GM12878 (cell line): ENCODE measurements at regions not wholly inside any gene's neighbourhood (a gene's known extent, or its start where the extent isn't known, plus 50 kb on each side); places are given as distances from the start of the nearest gene placed in this dataset.

ENCODE experiments used
- LARP7 ChIP-seq: fragments of 450-650 bp; IDR thresholded peaks from 2 replicates; pipeline ENCODE4 v1.6.1; 2017; ENCODE audit warnings: mild to moderate bottlenecking
- NR2C1 ChIP-seq: fragments of 450-650 bp; IDR thresholded peaks from 2 replicates; pipeline ENCODE4 v1.6.1; 2017; ENCODE audit warnings: antibody characterized with exemption, mild to moderate bottlenecking, moderate library complexity
- TCF7 ChIP-seq: IDR thresholded peaks from 2 replicates; pipeline ENCODE4 v1.6.1; 2014; ENCODE audit warnings: antibody characterized with exemption, borderline replicate concordance
- TF ChIP-seq, protein P1 (sequence below): IDR thresholded peaks from 2 replicates; pipeline ENCODE4 v1.6.1; 2012; ENCODE audit warnings: improper control_type of control experiment, low read depth, low read length; ENCODE audit not compliant: insufficient replicate concordance
- TF ChIP-seq, protein P2 (sequence below): fragments of 150-350 bp; IDR thresholded peaks from 2 replicates; pipeline ENCODE4 v1.6.1; 2014; ENCODE audit warnings: mild to moderate bottlenecking, low read depth, low read length
- TF ChIP-seq, protein P3 (sequence below): fragments of 450-650 bp; IDR thresholded peaks from 2 replicates; pipeline ENCODE4 v1.6.1; 2017; ENCODE audit warnings: borderline replicate concordance

DNA sequence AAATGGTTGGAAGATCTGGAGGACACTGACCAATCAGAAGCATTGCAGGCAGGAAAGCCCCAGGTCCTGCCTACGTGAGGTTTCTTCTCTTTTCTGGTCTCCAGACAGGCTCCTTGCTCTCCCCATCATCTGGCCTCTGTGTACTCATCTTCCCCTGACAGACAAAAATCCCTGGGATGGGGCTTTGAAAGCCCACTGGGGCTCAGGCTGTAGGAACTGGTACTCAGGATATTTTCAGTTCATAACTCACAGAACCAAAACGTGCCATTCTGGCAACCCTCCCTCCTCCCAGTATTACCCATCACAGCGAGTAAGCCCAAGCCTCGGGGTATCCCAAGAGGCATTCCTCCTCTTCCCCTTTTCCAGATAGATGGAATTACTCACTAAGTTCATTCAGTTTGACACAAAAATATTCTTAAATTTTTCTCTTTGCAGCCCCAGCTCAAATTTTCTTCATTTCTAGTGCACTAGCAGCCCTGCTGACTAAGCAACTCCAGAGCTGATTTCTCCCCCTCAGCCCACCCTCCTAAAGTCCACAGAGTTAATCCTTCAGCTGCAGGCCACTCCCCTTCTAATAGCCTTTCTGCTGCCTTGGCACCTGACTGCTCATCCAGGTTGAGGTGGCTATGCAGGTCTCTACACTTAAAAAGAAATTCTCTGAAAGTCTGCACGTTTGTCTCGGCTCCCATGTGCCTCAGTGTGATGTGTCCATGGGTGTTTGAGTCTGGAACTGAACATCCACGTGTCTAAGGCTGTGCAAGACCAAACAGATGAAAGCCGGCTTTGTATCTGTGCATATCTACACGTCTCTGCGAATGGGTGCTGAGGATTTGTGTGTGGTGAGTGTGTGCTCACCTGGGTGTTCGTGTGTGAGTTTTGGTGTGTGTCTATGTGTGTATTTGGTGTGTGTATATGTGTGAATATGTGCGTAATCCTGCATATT lies 331.4 kb downstream of the CCSER2 start (continued):
- TF ChIP-seq, protein P1, sequence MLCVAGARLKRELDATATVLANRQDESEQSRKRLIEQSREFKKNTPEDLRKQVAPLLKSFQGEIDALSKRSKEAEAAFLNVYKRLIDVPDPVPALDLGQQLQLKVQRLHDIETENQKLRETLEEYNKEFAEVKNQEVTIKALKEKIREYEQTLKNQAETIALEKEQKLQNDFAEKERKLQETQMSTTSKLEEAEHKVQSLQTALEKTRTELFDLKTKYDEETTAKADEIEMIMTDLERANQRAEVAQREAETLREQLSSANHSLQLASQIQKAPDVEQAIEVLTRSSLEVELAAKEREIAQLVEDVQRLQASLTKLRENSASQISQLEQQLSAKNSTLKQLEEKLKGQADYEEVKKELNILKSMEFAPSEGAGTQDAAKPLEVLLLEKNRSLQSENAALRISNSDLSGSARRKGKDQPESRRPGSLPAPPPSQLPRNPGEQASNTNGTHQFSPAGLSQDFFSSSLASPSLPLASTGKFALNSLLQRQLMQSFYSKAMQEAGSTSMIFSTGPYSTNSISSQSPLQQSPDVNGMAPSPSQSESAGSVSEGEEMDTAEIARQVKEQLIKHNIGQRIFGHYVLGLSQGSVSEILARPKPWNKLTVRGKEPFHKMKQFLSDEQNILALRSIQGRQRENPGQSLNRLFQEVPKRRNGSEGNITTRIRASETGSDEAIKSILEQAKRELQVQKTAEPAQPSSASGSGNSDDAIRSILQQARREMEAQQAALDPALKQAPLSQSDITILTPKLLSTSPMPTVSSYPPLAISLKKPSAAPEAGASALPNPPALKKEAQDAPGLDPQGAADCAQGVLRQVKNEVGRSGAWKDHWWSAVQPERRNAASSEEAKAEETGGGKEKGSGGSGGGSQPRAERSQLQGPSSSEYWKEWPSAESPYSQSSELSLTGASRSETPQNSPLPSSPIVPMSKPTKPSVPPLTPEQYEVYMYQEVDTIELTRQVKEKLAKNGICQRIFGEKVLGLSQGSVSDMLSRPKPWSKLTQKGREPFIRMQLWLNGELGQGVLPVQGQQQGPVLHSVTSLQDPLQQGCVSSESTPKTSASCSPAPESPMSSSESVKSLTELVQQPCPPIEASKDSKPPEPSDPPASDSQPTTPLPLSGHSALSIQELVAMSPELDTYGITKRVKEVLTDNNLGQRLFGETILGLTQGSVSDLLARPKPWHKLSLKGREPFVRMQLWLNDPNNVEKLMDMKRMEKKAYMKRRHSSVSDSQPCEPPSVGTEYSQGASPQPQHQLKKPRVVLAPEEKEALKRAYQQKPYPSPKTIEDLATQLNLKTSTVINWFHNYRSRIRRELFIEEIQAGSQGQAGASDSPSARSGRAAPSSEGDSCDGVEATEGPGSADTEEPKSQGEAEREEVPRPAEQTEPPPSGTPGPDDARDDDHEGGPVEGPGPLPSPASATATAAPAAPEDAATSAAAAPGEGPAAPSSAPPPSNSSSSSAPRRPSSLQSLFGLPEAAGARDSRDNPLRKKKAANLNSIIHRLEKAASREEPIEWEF, result no peak
- TF ChIP-seq, protein P2, sequence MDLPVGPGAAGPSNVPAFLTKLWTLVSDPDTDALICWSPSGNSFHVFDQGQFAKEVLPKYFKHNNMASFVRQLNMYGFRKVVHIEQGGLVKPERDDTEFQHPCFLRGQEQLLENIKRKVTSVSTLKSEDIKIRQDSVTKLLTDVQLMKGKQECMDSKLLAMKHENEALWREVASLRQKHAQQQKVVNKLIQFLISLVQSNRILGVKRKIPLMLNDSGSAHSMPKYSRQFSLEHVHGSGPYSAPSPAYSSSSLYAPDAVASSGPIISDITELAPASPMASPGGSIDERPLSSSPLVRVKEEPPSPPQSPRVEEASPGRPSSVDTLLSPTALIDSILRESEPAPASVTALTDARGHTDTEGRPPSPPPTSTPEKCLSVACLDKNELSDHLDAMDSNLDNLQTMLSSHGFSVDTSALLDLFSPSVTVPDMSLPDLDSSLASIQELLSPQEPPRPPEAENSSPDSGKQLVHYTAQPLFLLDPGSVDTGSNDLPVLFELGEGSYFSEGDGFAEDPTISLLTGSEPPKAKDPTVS, result no peak
- TF ChIP-seq TCF7, result no peak
- TF ChIP-seq NR2C1, result no peak
- TF ChIP-seq, protein P3, sequence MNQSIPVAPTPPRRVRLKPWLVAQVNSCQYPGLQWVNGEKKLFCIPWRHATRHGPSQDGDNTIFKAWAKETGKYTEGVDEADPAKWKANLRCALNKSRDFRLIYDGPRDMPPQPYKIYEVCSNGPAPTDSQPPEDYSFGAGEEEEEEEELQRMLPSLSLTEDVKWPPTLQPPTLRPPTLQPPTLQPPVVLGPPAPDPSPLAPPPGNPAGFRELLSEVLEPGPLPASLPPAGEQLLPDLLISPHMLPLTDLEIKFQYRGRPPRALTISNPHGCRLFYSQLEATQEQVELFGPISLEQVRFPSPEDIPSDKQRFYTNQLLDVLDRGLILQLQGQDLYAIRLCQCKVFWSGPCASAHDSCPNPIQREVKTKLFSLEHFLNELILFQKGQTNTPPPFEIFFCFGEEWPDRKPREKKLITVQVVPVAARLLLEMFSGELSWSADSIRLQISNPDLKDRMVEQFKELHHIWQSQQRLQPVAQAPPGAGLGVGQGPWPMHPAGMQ, result no peak
- TF ChIP-seq LARP7, result no peak
